CD4-positive, alpha-beta T cell (primary cell): ENCODE measurements at regions not wholly inside any gene's neighbourhood (a gene's known extent, or its start where the extent isn't known, plus 50 kb on each side); places are given as distances from the start of the nearest gene placed in this dataset.

ENCODE experiments used
- ATAC-seq: fragments of 200-7000 bp; cut with Tn5 transposase; one replicate; pipeline ENCODE4 v1.10.0; 2022; ENCODE audit warnings: mild to moderate bottlenecking; ENCODE audit not compliant: poor library complexity
- CTCF ChIA-PET: fragments of 350-600 bp; sonication (Branson Sonifier 250); formaldehyde crosslinking; loops from one replicate; lab custom pipeline; 2021; ENCODE audit warnings: antibody characterized with exemption, inconsistent platforms; lab: Charles Lee
- POLR2A ChIA-PET: fragments of 350-600 bp; sonication (Branson Sonifier 250); formaldehyde crosslinking; loops from one replicate; lab custom pipeline; 2021; ENCODE audit warnings: antibody characterized with exemption, inconsistent platforms; lab: Charles Lee
- DNase-seq, 14 experiments: peaks; one replicate each; pipeline ENCODE4 v3.0.0-alpha.2; 2013 to 2020; ENCODE audit warnings: mixed read lengths in 2 of 14
- H3K27ac ChIP-seq, 2 donors: one replicate each; pipeline versions ENCODE4 v1.5.1 to v1.7.0; 2013; ENCODE audit warnings: low read length in 2 of 2, low read depth in 1 of 2, mild to moderate bottlenecking in 1 of 2
- H3K27me3 ChIP-seq, 2 experiments: 1 replicate in 1 of 2; 2 replicates in 1 of 2; pipeline versions ENCODE4 v1.6.1 to v1.7.0; 2013; ENCODE audit warnings: low read length in 2 of 2, control low read depth in 1 of 2, mild to moderate bottlenecking in 1 of 2, moderate library complexity in 1 of 2; ENCODE audit not compliant: insufficient read depth in 2 of 2, control insufficient read depth in 1 of 2
- H3K36me3 ChIP-seq: one replicate; pipeline ENCODE4 v1.6.1; 2013; ENCODE audit warnings: low read length, control low read depth; ENCODE audit not compliant: insufficient read depth
- H3K4me1 ChIP-seq: one replicate; pipeline ENCODE4 v1.6.1; 2013; ENCODE audit warnings: low read length, control low read depth; ENCODE audit not compliant: insufficient read depth
- H3K4me3 ChIP-seq: one replicate; pipeline ENCODE4 v1.5.1; 2013; ENCODE audit warnings: mild to moderate bottlenecking, low read length, moderate library complexity
- H3K9me3 ChIP-seq, 2 experiments: 1 replicate in 1 of 2; 2 replicates in 1 of 2; pipeline versions ENCODE4 v1.6.1 to v1.7.0; 2013; ENCODE audit warnings: low read length in 2 of 2, mild to moderate bottlenecking in 2 of 2, control low read depth in 1 of 2, moderate library complexity in 1 of 2; ENCODE audit not compliant: control insufficient read depth in 1 of 2, insufficient read depth in 1 of 2
- H3K27ac Mint-ChIP-seq: one replicate; pipeline ENCODE4 v1.8.0; 2020; ENCODE audit warnings: mixed read lengths
- H3K27me3 Mint-ChIP-seq: one replicate; pipeline ENCODE4 v1.8.0; 2021; ENCODE audit warnings: mixed read lengths
- H3K36me3 Mint-ChIP-seq: one replicate; pipeline ENCODE4 v1.8.0; 2021; ENCODE audit warnings: low read depth, mixed read lengths
- H3K4me1 Mint-ChIP-seq: one replicate; pipeline ENCODE4 v1.8.0; 2021; ENCODE audit warnings: low read depth, mixed read lengths
- H3K4me3 Mint-ChIP-seq: one replicate; pipeline ENCODE4 v1.8.0; 2020; ENCODE audit warnings: mild to moderate bottlenecking, mixed read lengths
- H3K9me3 Mint-ChIP-seq: one replicate; pipeline ENCODE4 v1.8.0; 2020; ENCODE audit warnings: mixed read lengths
- intact Hi-C, 2 experiments: fragments of 100-400 bp; cut with DNase I in 1 of 2; cut with micrococcal nuclease in 1 of 2; formaldehyde crosslinking; loops; one replicate each; pipeline versions ENCODE4 v1.15.1 to v1.9.0; 2023 to 2025; cut with DNase I, micrococcal nuclease
- TF ChIP-seq, protein P1 (sequence below): fragments of 200-600 bp; IDR thresholded peaks from one replicate; pipeline ENCODE4 v1.8.0; 2022; ENCODE audit warnings: antibody characterized with exemption, mild to moderate bottlenecking

- Histone ChIP-seq H3K36me3 (no peaks in the 10 kb centered on the region), H3K27me3 (peaks cover 0 to 13% of the 10 kb centered on the region in 2 experiments), H3K4me1 (no peaks in the 10 kb centered on the region), H3K9me3 (peaks cover 0 to 5% of the 10 kb centered on the region in 2 experiments), H3K27ac (no peak overlapping the region), H3K4me3 (no peak overlapping the region)
- Mint-ChIP-seq H3K27me3 (peaks cover 33% of the 10 kb centered on the region), H3K9me3 (no peaks in the 10 kb centered on the region), H3K4me1 (no peaks in the 10 kb centered on the region), H3K27ac (no peak overlapping the region), H3K4me3 (no peak overlapping the region), H3K36me3 (no peaks in the 10 kb centered on the region)
- intact Hi-C loops, result no loop called here
- CTCF ChIA-PET, result no interaction called here
- ATAC-seq, result no peak
- POLR2A ChIA-PET, result no interaction called here
- TF ChIP-seq, protein P1, sequence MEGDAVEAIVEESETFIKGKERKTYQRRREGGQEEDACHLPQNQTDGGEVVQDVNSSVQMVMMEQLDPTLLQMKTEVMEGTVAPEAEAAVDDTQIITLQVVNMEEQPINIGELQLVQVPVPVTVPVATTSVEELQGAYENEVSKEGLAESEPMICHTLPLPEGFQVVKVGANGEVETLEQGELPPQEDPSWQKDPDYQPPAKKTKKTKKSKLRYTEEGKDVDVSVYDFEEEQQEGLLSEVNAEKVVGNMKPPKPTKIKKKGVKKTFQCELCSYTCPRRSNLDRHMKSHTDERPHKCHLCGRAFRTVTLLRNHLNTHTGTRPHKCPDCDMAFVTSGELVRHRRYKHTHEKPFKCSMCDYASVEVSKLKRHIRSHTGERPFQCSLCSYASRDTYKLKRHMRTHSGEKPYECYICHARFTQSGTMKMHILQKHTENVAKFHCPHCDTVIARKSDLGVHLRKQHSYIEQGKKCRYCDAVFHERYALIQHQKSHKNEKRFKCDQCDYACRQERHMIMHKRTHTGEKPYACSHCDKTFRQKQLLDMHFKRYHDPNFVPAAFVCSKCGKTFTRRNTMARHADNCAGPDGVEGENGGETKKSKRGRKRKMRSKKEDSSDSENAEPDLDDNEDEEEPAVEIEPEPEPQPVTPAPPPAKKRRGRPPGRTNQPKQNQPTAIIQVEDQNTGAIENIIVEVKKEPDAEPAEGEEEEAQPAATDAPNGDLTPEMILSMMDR, result no peak
- DNase-seq, result no peak
Measured at GRCh38 chr6:167515873-167516507, 191.1 kb downstream of the TTLL2 start.

DNA sequence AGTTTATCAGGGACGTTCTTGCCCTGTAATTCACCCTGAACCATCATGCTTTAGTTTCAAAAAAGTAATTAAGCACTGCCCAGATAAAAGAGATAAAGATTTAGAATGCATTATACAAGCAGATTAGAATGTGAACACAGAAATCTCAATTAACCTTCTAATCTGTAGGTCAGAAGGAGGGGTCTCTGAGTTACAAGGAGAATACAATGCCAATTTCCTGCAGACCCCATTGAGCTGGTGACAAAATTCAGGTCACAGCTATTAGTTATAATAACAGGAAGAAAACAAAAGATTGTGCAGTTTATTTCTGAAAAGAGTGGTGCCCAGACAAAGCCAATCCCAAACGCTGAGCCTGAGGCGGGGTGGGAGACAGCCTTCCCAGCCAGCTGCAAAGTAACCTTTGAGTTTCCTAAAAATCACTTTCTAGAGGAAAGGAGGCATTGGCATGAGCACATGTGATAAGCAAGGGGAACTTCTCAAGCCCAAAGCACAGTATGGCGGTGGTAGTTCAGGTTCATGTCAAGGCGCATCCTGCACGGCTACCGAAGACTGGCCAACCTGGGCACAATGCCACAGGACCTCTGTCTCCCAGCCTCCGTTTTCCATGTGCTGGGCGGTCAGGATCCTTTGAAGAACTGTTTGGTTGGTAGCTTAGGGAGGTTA lies 192.5 kb downstream of the TTLL2 start:
- TF ChIP-seq, protein P1, result no peak
- ChIA-PET CTCF (no interaction called here), POLR2A (no interaction called here)
- ATAC-seq (no peak), DNase-seq (no peak)
- Mint-ChIP-seq H3K27me3 (peaks cover 25% of the 10 kb centered on the region), H3K36me3 (no peaks in the 10 kb centered on the region), H3K9me3 (no peaks in the 10 kb centered on the region), H3K4me1 (no peaks in the 10 kb centered on the region), H3K4me3 (no peak overlapping the region), H3K27ac (no peak overlapping the region)
- Histone ChIP-seq H3K4me3 (no peak overlapping the region), H3K36me3 (no peaks in the 10 kb centered on the region), H3K9me3 (peaks cover 0 to 5% of the 10 kb centered on the region in 2 experiments), H3K4me1 (no peaks in the 10 kb centered on the region), H3K27me3 (peaks cover 0 to 13% of the 10 kb centered on the region in 2 experiments), H3K27ac (no peak overlapping the region)
- intact Hi-C loops, result no loop called here

DNA sequence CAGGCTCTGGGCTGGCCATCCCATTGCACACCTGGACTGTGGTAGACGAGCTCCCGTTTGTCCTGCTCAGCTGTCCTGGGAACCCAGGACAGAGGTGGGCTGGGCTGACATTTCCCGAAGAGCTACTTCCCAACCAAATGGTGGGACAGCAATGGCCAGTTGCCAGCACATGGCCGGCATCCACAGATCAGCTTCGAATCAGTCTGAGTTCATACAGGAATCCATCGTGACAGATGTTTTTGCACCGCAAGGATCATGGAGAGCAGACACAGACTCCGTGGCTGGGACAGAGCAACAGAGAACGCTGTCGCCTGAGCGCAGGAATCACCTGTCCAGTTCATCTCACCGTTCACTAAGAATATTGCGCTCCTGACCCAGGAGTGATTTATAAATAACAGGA lies 198.5 kb downstream of the TTLL2 start:
- CTCF ChIA-PET, result no interaction called here

More for the DNA sequence above, 198.5 kb downstream of the TTLL2 start:
- DNase-seq (no peak), ATAC-seq (no peak)
- Histone ChIP-seq H3K27ac (no peak overlapping the region), H3K4me3 (no peak overlapping the region), H3K36me3 (no peaks in the 10 kb centered on the region), H3K9me3 (no peaks in the 10 kb centered on the region), H3K27me3 (no peaks in the 10 kb centered on the region), H3K4me1 (no peaks in the 10 kb centered on the region)
- no peak overlapping the region for H3K27ac Mint-ChIP-seq
- TF ChIP-seq, protein P1, result no peak
- H3K4me3 Mint-ChIP-seq, result no peak overlapping the region
- H3K9me3 Mint-ChIP-seq, result no peaks in the 10 kb centered on the region
- H3K4me1 Mint-ChIP-seq, result no peaks in the 10 kb centered on the region
- H3K27me3 Mint-ChIP-seq, result peaks cover 11% of the 10 kb centered on the region
- POLR2A ChIA-PET, result no interaction called here
- intact Hi-C loops, result no loop called here
- H3K36me3 Mint-ChIP-seq, result no peaks in the 10 kb centered on the region
